WTC11 (cell line): ENCODE measurements at regions not wholly inside any gene's neighbourhood (a gene's known extent, or its start where the extent isn't known, plus 50 kb on each side); places are given as distances from the start of the nearest gene placed in this dataset.

Experiments
- ATAC-seq: fragments of 200-7000 bp; cut with Tn5 transposase; 2 replicates; pipeline ENCODE4 v1.10.0; 2021; ENCODE audit warnings: mild to moderate bottlenecking, moderate library complexity
- CTCF ChIA-PET: fragments of 300-600 bp; sonication (Branson Sonifier 250); formaldehyde crosslinking; loops from one replicate; lab custom pipeline; 2021; ENCODE audit warnings: antibody characterized with exemption; lab: Charles Lee
- POLR2A ChIA-PET: fragments of 350-600 bp; sonication (Branson Sonifier 250); formaldehyde crosslinking; loops from one replicate; lab custom pipeline; 2021; ENCODE audit warnings: antibody characterized with exemption; lab: Charles Lee
- DNase-seq: peaks from one replicate; pipeline ENCODE4 v3.0.0; 2021; ENCODE audit warnings: low spot score
- H3K27ac Mint-ChIP-seq: 2 replicates; pipeline ENCODE4 v1.8.0; 2021; ENCODE audit warnings: mixed read lengths
- H3K27me3 Mint-ChIP-seq: 2 replicates; pipeline ENCODE4 v1.8.0; 2021; ENCODE audit warnings: low read depth, mild to moderate bottlenecking, moderate library complexity, mixed read lengths
- H3K36me3 Mint-ChIP-seq: 2 replicates; pipeline ENCODE4 v1.8.0; 2021; ENCODE audit warnings: mixed read lengths
- H3K4me1 Mint-ChIP-seq: 2 replicates; pipeline ENCODE4 v1.8.0; 2022; ENCODE audit warnings: mixed read lengths
- H3K4me3 Mint-ChIP-seq: 2 replicates; pipeline ENCODE4 v1.8.0; 2021; ENCODE audit warnings: mild to moderate bottlenecking, moderate library complexity, mixed read lengths
- H3K9me3 Mint-ChIP-seq: 2 replicates; pipeline ENCODE4 v1.8.0; 2021; ENCODE audit warnings: mixed read lengths
- ATF1 ChIP-seq: sonication (generic); formaldehyde crosslinking; IDR thresholded peaks from 2 replicates; pipeline ENCODE4 v1.8.1; 2023; ENCODE audit warnings: mild to moderate bottlenecking, moderate library complexity, missing genetic modification reagents
- CBFB ChIP-seq: sonication (generic); formaldehyde crosslinking; IDR thresholded peaks from 2 replicates; pipeline ENCODE4 v1.8.1; 2022; ENCODE audit warnings: mild to moderate bottlenecking, low read depth, missing genetic modification reagents
- EMX1 ChIP-seq: fragments of 250-450 bp; sonication (Bioruptor Pico); IDR thresholded peaks from 2 replicates; pipeline ENCODE4 v1.8.0; 2021; ENCODE audit warnings: mild to moderate bottlenecking
- NR2C2 ChIP-seq: sonication (generic); formaldehyde crosslinking; IDR thresholded peaks from 2 replicates; pipeline ENCODE4 v1.8.0; 2022; ENCODE audit warnings: mild to moderate bottlenecking, missing genetic modification reagents
- PRRX2 ChIP-seq: fragments of 250-450 bp; sonication (Bioruptor Pico); IDR thresholded peaks from 2 replicates; pipeline ENCODE4 v1.8.0; 2021; ENCODE audit warnings: mild to moderate bottlenecking
- TEAD1 ChIP-seq: sonication (generic); formaldehyde crosslinking; IDR thresholded peaks from 2 replicates; pipeline ENCODE4 v1.8.0; 2022; ENCODE audit warnings: mild to moderate bottlenecking, missing genetic modification reagents
- TF ChIP-seq, protein P1 (sequence below): fragments of 250-450 bp; sonication (Bioruptor Pico); IDR thresholded peaks from 2 replicates; pipeline ENCODE4 v1.9.0; 2021; ENCODE audit warnings: moderate library complexity, mild to moderate bottlenecking, inconsistent platforms, borderline replicate concordance
- TF ChIP-seq, protein P2 (sequence below): sonication (generic); formaldehyde crosslinking; IDR thresholded peaks from 2 replicates; pipeline ENCODE4 v1.8.1; 2023; ENCODE audit warnings: mild to moderate bottlenecking, missing genetic modification reagents
- TF ChIP-seq, protein P3 (sequence below): sonication (generic); formaldehyde crosslinking; IDR thresholded peaks from 2 replicates; pipeline ENCODE4 v1.8.1; 2023; ENCODE audit warnings: mild to moderate bottlenecking, moderate library complexity, missing genetic modification reagents
- TF ChIP-seq, protein P4 (sequence below): sonication (generic); formaldehyde crosslinking; IDR thresholded peaks from 2 replicates; pipeline ENCODE4 v1.8.0; 2022; ENCODE audit warnings: mild to moderate bottlenecking, missing genetic modification reagents
- TF ChIP-seq, protein P5 (sequence below): sonication (generic); formaldehyde crosslinking; IDR thresholded peaks from 2 replicates; pipeline ENCODE4 v1.8.1; 2022; ENCODE audit warnings: low read depth, mild to moderate bottlenecking, moderate library complexity, missing genetic modification reagents, borderline replicate concordance
- TF ChIP-seq, protein P6 (sequence below): sonication (generic); formaldehyde crosslinking; IDR thresholded peaks from 2 replicates; pipeline ENCODE4 v1.8.0; 2022; ENCODE audit warnings: mild to moderate bottlenecking, missing genetic modification reagents
- TF ChIP-seq, protein P7 (sequence below): sonication (generic); formaldehyde crosslinking; IDR thresholded peaks from 2 replicates; pipeline ENCODE4 v1.8.0; 2022; ENCODE audit warnings: missing genetic modification reagents
- TF ChIP-seq, protein P8 (sequence below): sonication (generic); formaldehyde crosslinking; IDR thresholded peaks from 2 replicates; pipeline ENCODE4 v1.8.1; 2022; ENCODE audit warnings: mild to moderate bottlenecking, missing genetic modification reagents, moderate library complexity, borderline replicate concordance

DNA sequence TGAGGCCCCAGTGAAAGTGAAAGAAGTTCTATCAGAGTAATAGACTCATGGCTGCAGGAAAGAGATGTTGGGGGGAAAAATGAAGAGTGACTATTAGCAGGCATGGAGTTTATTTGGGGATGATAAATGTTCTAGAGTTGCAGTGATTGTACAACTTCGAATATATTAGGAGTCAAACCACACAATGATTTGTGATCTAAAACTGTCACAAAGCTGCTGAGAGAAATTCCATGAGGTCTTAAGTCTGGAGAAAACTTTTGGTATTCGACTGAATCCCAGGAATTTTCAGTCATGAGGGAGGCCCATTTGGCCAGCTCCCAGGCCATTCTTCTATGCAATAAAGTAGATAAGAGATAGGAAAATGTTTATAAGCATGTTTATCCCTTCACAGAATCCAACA, 55.9 kb upstream of the UNC5B start:
- H3K27me3 Mint-ChIP-seq = peaks cover 6% of the 10 kb centered on the region
- ATAC-seq (no peak), DNase-seq (no peak)
- no peaks in the 10 kb centered on the region for H3K36me3 Mint-ChIP-seq
- POLR2A ChIA-PET = no interaction called here
- no peaks in the 10 kb centered on the region for H3K9me3 Mint-ChIP-seq
- TF ChIP-seq, protein P1, sequence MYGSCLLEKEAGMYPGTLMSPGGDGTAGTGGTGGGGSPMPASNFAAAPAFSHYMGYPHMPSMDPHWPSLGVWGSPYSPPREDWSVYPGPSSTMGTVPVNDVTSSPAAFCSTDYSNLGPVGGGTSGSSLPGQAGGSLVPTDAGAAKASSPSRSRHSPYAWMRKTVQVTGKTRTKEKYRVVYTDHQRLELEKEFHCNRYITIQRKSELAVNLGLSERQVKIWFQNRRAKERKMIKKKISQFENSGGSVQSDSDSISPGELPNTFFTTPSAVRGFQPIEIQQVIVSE (CRISPR knock-in tag) = no peak
- TF ChIP-seq, protein P2, sequence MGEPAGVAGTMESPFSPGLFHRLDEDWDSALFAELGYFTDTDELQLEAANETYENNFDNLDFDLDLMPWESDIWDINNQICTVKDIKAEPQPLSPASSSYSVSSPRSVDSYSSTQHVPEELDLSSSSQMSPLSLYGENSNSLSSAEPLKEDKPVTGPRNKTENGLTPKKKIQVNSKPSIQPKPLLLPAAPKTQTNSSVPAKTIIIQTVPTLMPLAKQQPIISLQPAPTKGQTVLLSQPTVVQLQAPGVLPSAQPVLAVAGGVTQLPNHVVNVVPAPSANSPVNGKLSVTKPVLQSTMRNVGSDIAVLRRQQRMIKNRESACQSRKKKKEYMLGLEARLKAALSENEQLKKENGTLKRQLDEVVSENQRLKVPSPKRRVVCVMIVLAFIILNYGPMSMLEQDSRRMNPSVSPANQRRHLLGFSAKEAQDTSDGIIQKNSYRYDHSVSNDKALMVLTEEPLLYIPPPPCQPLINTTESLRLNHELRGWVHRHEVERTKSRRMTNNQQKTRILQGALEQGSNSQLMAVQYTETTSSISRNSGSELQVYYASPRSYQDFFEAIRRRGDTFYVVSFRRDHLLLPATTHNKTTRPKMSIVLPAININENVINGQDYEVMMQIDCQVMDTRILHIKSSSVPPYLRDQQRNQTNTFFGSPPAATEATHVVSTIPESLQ (CRISPR knock-in tag) = no peak
- TF ChIP-seq TEAD1 (CRISPR knock-in tag) (no peak), PRRX2 (CRISPR knock-in tag) (no peak)
- TF ChIP-seq, protein P3, sequence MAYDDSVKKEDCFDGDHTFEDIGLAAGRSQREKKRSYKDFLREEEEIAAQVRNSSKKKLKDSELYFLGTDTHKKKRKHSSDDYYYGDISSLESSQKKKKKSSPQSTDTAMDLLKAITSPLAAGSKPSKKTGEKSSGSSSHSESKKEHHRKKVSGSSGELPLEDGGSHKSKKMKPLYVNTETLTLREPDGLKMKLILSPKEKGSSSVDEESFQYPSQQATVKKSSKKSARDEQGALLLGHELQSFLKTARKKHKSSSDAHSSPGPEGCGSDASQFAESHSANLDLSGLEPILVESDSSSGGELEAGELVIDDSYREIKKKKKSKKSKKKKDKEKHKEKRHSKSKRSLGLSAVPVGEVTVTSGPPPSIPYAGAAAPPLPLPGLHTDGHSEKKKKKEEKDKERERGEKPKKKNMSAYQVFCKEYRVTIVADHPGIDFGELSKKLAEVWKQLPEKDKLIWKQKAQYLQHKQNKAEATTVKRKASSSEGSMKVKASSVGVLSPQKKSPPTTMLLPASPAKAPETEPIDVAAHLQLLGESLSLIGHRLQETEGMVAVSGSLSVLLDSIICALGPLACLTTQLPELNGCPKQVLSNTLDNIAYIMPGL (CRISPR knock-in tag) = no peak
- TF ChIP-seq, all 79 proteins: peak for 0
- H3K4me1 Mint-ChIP-seq = 0 out of 2 replicates have a peak, but pooled peaks cover 5% of the 10 kb centered on the region
- no peak overlapping the region for H3K4me3 Mint-ChIP-seq
- H3K27ac Mint-ChIP-seq = no peak overlapping the region
- CTCF ChIA-PET = no interaction called here

DNA sequence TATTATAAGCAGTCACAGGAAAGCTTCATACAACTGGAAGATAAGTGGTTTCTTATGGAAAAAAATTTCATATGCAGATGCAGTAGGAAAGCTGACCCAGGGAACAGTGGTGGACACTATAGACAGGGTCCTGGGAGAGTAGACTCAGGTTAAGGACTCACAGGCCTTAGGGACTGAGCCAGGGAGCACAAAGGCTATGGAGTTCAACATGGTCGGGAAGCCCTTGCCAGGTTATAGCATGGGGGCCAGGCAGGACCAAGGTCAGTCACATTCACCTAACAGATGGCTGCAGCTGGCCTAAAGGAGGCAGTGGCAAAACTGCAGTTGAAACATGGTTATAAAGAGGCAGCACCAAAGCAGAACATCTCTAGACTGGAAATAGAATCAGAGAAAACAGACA, 54.9 kb upstream of the UNC5B start:
- ChIA-PET CTCF (no interaction called here), POLR2A (no interaction called here)

More for the DNA sequence above, 54.9 kb upstream of the UNC5B start:
- H3K4me3 Mint-ChIP-seq = no peak overlapping the region
- no peaks in the 10 kb centered on the region for H3K36me3 Mint-ChIP-seq
- no peak overlapping the region for H3K27ac Mint-ChIP-seq
- no peak for TF ChIP-seq ATF1 (CRISPR knock-in tag)
- TF ChIP-seq, protein P4, sequence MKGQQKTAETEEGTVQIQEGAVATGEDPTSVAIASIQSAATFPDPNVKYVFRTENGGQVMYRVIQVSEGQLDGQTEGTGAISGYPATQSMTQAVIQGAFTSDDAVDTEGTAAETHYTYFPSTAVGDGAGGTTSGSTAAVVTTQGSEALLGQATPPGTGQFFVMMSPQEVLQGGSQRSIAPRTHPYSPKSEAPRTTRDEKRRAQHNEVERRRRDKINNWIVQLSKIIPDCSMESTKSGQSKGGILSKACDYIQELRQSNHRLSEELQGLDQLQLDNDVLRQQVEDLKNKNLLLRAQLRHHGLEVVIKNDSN (CRISPR knock-in tag) = no peak
- no peak for TF ChIP-seq NR2C2 (CRISPR knock-in tag)
- TF ChIP-seq CBFB (CRISPR knock-in tag) = no peak
- TF ChIP-seq, protein P5, sequence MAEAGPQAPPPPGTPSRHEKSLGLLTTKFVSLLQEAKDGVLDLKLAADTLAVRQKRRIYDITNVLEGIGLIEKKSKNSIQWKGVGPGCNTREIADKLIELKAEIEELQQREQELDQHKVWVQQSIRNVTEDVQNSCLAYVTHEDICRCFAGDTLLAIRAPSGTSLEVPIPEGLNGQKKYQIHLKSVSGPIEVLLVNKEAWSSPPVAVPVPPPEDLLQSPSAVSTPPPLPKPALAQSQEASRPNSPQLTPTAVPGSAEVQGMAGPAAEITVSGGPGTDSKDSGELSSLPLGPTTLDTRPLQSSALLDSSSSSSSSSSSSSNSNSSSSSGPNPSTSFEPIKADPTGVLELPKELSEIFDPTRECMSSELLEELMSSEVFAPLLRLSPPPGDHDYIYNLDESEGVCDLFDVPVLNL (CRISPR knock-in tag) = no peak
- TF ChIP-seq, protein P6, sequence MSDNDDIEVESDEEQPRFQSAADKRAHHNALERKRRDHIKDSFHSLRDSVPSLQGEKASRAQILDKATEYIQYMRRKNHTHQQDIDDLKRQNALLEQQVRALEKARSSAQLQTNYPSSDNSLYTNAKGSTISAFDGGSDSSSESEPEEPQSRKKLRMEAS (CRISPR knock-in tag) = no peak
- TF ChIP-seq, protein P7, sequence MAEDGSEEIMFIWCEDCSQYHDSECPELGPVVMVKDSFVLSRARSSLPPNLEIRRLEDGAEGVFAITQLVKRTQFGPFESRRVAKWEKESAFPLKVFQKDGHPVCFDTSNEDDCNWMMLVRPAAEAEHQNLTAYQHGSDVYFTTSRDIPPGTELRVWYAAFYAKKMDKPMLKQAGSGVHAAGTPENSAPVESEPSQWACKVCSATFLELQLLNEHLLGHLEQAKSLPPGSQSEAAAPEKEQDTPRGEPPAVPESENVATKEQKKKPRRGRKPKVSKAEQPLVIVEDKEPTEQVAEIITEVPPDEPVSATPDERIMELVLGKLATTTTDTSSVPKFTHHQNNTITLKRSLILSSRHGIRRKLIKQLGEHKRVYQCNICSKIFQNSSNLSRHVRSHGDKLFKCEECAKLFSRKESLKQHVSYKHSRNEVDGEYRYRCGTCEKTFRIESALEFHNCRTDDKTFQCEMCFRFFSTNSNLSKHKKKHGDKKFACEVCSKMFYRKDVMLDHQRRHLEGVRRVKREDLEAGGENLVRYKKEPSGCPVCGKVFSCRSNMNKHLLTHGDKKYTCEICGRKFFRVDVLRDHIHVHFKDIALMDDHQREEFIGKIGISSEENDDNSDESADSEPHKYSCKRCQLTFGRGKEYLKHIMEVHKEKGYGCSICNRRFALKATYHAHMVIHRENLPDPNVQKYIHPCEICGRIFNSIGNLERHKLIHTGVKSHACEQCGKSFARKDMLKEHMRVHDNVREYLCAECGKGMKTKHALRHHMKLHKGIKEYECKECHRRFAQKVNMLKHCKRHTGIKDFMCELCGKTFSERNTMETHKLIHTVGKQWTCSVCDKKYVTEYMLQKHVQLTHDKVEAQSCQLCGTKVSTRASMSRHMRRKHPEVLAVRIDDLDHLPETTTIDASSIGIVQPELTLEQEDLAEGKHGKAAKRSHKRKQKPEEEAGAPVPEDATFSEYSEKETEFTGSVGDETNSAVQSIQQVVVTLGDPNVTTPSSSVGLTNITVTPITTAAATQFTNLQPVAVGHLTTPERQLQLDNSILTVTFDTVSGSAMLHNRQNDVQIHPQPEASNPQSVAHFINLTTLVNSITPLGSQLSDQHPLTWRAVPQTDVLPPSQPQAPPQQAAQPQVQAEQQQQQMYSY (CRISPR knock-in tag) = no peak
- TF ChIP-seq, protein P8, sequence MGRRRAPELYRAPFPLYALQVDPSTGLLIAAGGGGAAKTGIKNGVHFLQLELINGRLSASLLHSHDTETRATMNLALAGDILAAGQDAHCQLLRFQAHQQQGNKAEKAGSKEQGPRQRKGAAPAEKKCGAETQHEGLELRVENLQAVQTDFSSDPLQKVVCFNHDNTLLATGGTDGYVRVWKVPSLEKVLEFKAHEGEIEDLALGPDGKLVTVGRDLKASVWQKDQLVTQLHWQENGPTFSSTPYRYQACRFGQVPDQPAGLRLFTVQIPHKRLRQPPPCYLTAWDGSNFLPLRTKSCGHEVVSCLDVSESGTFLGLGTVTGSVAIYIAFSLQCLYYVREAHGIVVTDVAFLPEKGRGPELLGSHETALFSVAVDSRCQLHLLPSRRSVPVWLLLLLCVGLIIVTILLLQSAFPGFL = no peak
- TF ChIP-seq EMX1 (CRISPR knock-in tag) = no peak
- ATAC-seq (no peak), DNase-seq (no peak)
- H3K27me3 Mint-ChIP-seq = peaks cover 4% of the 10 kb centered on the region
- no peaks in the 10 kb centered on the region for H3K9me3 Mint-ChIP-seq
- H3K4me1 Mint-ChIP-seq = 0 out of 2 replicates have a peak, but pooled peaks cover 6% of the 10 kb centered on the region
